H1 (cell line): ENCODE measurements at regions not wholly inside any gene's neighbourhood (a gene's known extent, or its start where the extent isn't known, plus 50 kb on each side); places are given as distances from the start of the nearest gene placed in this dataset.

Experiments used
- RXRA ChIP-seq: IDR thresholded peaks from 2 replicates; pipeline ENCODE4 v1.6.1; 2011; ENCODE audit warnings: low read depth, mild to moderate bottlenecking, low read length, moderate library complexity; ENCODE audit not compliant: insufficient read depth
- TF ChIP-seq, protein P1 (sequence below): fragments of 300-600 bp; sonication (generic); IDR thresholded peaks from 2 replicates; pipeline ENCODE4 v1.7.1; 2012; ENCODE audit warnings: low read length, moderate library complexity, mild to moderate bottlenecking, inconsistent platforms; ENCODE audit not compliant: insufficient replicate concordance

DNA sequence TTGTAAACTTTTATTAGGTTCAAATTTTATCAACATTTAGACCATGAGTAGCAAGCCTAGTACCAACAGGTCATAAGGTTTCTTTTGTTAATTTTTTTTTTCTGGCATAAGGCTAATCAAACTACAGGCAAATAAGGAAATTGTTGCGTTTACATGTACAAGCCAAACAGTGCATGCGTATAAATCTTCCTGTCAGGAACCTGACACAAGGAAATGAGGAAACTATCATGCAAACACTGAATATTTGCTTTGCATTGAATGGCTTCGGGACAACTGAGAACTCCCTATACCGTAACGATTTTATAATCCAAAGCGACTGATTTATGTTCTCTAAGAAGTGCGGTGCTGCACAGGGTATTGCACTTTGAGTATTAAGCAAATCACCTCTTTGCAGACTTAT lies 133.0 kb upstream of the TRPC4 start (continued):
- TF ChIP-seq, protein P1, sequence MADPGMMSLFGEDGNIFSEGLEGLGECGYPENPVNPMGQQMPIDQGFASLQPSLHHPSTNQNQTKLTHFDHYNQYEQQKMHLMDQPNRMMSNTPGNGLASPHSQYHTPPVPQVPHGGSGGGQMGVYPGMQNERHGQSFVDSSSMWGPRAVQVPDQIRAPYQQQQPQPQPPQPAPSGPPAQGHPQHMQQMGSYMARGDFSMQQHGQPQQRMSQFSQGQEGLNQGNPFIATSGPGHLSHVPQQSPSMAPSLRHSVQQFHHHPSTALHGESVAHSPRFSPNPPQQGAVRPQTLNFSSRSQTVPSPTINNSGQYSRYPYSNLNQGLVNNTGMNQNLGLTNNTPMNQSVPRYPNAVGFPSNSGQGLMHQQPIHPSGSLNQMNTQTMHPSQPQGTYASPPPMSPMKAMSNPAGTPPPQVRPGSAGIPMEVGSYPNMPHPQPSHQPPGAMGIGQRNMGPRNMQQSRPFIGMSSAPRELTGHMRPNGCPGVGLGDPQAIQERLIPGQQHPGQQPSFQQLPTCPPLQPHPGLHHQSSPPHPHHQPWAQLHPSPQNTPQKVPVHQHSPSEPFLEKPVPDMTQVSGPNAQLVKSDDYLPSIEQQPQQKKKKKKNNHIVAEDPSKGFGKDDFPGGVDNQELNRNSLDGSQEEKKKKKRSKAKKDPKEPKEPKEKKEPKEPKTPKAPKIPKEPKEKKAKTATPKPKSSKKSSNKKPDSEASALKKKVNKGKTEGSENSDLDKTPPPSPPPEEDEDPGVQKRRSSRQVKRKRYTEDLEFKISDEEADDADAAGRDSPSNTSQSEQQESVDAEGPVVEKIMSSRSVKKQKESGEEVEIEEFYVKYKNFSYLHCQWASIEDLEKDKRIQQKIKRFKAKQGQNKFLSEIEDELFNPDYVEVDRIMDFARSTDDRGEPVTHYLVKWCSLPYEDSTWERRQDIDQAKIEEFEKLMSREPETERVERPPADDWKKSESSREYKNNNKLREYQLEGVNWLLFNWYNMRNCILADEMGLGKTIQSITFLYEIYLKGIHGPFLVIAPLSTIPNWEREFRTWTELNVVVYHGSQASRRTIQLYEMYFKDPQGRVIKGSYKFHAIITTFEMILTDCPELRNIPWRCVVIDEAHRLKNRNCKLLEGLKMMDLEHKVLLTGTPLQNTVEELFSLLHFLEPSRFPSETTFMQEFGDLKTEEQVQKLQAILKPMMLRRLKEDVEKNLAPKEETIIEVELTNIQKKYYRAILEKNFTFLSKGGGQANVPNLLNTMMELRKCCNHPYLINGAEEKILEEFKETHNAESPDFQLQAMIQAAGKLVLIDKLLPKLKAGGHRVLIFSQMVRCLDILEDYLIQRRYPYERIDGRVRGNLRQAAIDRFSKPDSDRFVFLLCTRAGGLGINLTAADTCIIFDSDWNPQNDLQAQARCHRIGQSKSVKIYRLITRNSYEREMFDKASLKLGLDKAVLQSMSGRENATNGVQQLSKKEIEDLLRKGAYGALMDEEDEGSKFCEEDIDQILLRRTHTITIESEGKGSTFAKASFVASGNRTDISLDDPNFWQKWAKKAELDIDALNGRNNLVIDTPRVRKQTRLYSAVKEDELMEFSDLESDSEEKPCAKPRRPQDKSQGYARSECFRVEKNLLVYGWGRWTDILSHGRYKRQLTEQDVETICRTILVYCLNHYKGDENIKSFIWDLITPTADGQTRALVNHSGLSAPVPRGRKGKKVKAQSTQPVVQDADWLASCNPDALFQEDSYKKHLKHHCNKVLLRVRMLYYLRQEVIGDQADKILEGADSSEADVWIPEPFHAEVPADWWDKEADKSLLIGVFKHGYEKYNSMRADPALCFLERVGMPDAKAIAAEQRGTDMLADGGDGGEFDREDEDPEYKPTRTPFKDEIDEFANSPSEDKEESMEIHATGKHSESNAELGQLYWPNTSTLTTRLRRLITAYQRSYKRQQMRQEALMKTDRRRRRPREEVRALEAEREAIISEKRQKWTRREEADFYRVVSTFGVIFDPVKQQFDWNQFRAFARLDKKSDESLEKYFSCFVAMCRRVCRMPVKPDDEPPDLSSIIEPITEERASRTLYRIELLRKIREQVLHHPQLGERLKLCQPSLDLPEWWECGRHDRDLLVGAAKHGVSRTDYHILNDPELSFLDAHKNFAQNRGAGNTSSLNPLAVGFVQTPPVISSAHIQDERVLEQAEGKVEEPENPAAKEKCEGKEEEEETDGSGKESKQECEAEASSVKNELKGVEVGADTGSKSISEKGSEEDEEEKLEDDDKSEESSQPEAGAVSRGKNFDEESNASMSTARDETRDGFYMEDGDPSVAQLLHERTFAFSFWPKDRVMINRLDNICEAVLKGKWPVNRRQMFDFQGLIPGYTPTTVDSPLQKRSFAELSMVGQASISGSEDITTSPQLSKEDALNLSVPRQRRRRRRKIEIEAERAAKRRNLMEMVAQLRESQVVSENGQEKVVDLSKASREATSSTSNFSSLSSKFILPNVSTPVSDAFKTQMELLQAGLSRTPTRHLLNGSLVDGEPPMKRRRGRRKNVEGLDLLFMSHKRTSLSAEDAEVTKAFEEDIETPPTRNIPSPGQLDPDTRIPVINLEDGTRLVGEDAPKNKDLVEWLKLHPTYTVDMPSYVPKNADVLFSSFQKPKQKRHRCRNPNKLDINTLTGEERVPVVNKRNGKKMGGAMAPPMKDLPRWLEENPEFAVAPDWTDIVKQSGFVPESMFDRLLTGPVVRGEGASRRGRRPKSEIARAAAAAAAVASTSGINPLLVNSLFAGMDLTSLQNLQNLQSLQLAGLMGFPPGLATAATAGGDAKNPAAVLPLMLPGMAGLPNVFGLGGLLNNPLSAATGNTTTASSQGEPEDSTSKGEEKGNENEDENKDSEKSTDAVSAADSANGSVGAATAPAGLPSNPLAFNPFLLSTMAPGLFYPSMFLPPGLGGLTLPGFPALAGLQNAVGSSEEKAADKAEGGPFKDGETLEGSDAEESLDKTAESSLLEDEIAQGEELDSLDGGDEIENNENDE = no peak
- TF ChIP-seq RXRA = no peak
